Astrocyte of the spinal cord (primary cell): ENCODE measurements at regions not wholly inside any gene's neighbourhood (a gene's known extent, or its start where the extent isn't known, plus 50 kb on each side); places are given as distances from the start of the nearest gene placed in this dataset.

Source experiments
- DNase-seq: peaks from one replicate; pipeline ENCODE4 v3.0.0; 2011; ENCODE audit warnings: low read depth, low spot score
- H3K4me3 ChIP-seq: 2 replicates; pipeline ENCODE4 v1.5.1; 2011; ENCODE audit warnings: low read depth, mild to moderate bottlenecking, low read length, moderate library complexity
- CTCF ChIP-seq: IDR thresholded peaks from 2 replicates; pipeline ENCODE4 v1.5.1; 2012; ENCODE audit warnings: low read depth, mild to moderate bottlenecking, low read length, inconsistent platforms
- in situ Hi-C: cut with HindIII; loops from 2 replicates; pipeline ENCODE4 v1.10.0; 2017; ENCODE audit warnings: low sequenced_read_pairs

GRCh38 chr13:72540881-72541280 lies 186.5 kb downstream of the MZT1 start:
- in situ Hi-C loops = no loop called here
- H3K4me3 ChIP-seq = no peak overlapping the region
- DNase-seq = no peak
- no peak for TF ChIP-seq CTCF

- in situ Hi-C loops = no loop called here
- H3K4me3 ChIP-seq = no peak overlapping the region
Measured at GRCh38 chr13:72539925-72540324, 187.5 kb downstream of the MZT1 start.

GRCh38 chr13:72537782-72538181 lies 189.6 kb downstream of the MZT1 start:
- in situ Hi-C loops = no loop called here
- DNase-seq = no peak
- TF ChIP-seq CTCF = no peak
- H3K4me3 ChIP-seq = no peak overlapping the region

More at GRCh38 chr13:72539925-72540324, 187.5 kb downstream of the MZT1 start:
- no peak for TF ChIP-seq CTCF
- no peak for DNase-seq

- DNase-seq = no peak
- in situ Hi-C loops = no loop called here
- TF ChIP-seq CTCF = no peak
- H3K4me3 ChIP-seq = no peak overlapping the region
Measured at GRCh38 chr13:72537395-72537780, 190.0 kb downstream of the MZT1 start.

- no peak for TF ChIP-seq CTCF
- DNase-seq = peak; percentile 25
- H3K4me3 ChIP-seq = no peak overlapping the region
- in situ Hi-C loops = no loop called here
Measured at GRCh38 chr13:72536714-72537394, 190.6 kb downstream of the MZT1 start.

- in situ Hi-C loops = no loop called here
- no peak overlapping the region for H3K4me3 ChIP-seq
- DNase-seq = no peak
- no peak for TF ChIP-seq CTCF
Measured at GRCh38 chr13:72534951-72535640, 192.3 kb downstream of the MZT1 start.
